Hematopoietic multipotent progenitor cell treated with erythropoietin and hydrocortisone succinate and interleukin-3 and kit ligand, for 4 days (in vitro differentiated cells): ENCODE measurements at regions not wholly inside any gene's neighbourhood (a gene's known extent, or its start where the extent isn't known, plus 50 kb on each side); places are given as distances from the start of the nearest gene placed in this dataset.
A peak's percentile ranks its signal among the peaks of the same experiment; 100 is the strongest.
"Not testable (repeated sequence)": the region's sequence is repeated elsewhere in the genome, so short reads cannot be mapped to it uniquely, and the experiment has no call there.

ENCODE experiments used
- DNase-seq: peaks from one replicate; pipeline ENCODE4 v3.0.0-alpha.2; 2015

DNA sequence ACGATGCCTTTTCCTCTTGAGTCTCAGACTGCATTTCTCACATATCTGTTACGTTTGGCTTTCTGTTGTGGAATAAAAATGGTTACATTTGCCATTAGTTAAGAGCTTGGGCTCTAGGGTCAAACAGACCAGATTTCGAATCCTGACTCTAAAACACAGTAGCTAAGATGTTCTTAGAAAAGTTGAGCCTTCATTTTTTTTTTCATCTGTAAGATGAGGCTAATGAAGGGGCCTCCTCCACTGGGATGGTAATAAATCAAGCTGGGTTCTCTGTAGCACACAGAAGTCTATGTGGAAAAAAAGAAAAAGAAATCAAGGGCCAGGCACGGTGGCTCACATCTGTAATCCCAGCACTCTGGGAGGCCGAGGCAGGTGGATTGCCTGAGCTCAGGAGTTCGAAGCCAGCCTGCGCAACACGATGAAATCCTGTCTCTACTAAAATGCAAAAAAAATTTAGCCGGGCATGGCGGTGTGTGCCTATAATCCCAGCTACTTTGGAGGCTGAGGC lies 49.9 kb upstream of the CAPRIN1 start:
- no peak for DNase-seq

DNA sequence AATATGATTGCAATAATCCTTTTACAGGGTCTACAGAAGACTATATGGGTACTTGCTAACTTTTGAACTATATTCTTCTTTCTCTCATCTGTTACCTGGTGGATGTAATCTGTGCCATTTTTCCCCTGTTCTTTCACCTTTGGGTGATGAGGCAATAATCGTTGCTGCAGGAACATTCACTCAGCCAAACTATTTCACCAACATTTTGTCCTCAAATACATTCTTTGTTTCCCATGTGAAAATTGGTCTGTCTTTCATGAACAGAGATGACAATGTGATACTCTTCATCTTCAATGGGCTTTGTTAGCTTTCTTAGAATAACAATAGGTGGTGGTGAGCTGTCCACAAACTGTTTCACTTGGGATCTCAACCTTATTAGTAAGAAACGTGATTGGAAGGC lies 52.1 kb upstream of the CAPRIN1 start:
- no peak for DNase-seq

DNA sequence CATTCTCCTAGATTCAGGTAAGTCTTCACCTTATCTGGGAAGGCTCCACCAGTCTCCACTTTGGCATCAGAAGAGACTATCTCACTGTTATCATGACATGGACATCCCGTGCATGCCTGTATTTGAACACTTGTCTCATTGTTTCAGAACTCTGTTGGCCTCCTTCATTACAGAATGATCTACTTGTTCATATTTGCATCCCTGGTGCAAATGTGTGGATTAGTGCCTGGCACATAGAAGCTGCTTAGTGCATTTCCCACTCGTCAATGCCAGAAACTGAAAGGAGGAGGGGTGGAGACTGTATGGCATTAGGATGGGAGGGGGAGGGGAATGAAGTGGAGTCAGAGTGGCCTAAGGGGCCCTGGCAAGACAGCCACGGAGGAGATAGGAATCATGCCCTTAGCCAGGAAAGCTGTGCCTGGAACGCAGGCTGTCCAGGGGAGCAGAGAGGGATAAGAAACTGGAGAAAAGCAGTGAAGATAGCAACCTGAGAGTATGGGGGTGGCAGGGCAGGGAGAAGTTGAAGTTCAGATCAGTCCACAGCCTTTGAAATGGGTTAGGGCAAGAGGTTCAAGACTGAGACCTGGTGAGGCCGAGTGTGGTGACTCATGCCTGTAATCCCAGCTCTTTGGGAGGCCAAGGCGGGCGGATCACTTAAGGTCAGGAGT lies 53.8 kb upstream of the CAPRIN1 start:
- DNase-seq, result no peak

DNA sequence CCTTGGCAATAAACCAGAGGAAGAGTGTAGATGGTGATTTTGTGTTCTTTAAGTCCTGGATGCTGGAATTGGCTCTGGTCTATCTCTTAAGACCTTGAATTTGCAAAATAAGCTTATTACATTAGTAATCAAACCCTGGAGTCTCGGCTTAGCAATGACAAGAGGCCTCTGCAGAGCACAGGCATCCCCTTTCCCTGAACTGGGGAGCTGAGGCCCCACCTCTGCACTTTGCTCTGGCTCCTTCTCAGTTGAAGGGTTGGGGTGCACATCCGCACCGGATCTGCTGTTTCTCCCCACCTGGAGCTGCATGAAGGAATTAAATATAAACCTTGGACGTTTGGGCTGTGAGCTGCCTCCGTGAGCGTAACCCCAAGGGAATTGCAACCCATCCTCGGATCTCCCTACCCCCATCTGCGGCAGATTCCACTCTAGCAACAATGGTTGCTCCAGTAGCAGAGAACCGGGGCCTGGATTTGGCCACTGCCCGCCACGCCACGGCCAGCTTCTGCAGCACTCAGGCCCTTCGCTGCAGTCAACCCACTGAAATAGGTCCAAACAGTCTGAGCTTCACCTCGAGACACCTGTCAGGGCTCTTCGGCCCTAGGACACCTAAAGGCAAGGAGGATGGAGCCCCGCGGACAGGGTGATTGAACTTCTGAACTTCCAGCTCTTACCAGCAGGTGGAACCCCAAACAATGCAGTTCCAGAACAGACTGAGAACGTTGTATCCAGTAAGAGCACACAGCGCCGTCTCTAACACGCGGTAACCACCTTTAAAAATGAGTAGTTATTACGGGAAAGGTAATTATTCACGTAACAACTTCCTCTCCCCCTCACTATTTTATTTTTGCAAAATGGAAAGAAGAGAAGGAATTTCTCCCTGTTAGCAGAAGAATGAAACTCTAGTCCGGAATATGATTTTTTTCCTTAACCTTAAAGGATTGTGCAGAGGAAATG lies 54.8 kb upstream of the CAPRIN1 start:
- DNase-seq, result peak; percentile 91

DNA sequence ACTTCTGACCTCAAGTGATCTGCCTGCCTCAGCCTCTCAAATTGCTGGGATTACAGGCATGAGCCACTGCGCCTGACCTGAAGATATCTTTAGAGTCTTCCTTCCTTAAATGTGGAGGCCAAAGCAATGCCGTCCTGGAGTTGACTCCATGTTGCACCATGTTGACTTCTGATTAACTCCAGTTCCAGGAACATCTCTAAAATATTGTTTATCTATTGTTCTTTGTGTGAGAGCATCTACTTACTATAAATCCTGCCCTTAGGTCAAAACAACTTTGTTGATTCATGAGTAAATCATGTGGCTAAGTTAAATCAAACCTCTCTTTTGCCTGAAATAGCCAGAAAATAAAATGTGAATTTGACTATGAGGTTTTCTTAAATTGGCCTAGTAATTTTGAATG lies 56.6 kb upstream of the CAPRIN1 start:
- DNase-seq, result no peak

GRCh38 chr11:33991136-33991535 lies 60.4 kb upstream of the CAPRIN1 start:
- DNase-seq, result not testable (repeated sequence)

- not testable (repeated sequence) for DNase-seq
Observed at GRCh38 chr11:33990131-33990530, 61.4 kb upstream of the CAPRIN1 start.

- no peak for DNase-seq
Observed at GRCh38 chr11:33989461-33989860, 62.1 kb upstream of the CAPRIN1 start.

DNA sequence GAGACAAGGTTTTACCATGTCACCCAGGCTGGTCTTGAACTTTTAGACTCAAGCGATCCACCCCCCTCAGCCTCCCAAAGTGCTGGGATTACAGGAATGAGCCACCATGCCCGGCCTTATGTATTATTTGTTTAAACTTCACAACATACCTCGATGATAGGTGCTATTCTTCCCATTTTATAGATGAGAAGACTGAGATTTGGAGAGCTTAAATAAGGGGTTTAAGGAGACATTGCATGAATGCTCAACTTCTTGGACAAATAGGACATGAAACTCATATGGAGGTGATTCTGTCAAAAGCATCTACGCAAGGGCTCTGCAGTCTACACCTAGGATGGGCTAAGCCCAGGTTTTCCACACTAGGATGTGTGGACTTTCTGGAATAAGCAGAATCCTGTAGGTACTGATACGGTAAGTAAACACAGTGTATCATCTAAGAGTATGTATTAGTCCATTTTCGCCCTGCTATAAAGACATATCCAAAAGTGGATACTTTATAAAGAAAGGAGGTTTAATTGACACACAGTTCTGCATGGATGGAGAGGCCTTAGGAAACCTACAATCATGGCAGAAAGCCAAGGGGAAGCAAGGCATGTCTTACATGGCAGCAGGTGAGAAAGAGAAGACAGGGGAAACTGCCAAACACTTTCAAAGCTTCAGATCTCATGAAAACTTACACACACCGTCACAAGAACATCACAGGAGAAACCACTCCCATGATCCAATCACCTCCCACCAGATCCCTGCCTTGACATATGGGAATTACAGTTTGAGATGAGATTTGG lies 62.8 kb upstream of the CAPRIN1 start:
- DNase-seq, result no peak

- DNase-seq, result peak; percentile 96
Observed at GRCh38 chr11:33987975-33988580, 63.5 kb upstream of the CAPRIN1 start.

DNA sequence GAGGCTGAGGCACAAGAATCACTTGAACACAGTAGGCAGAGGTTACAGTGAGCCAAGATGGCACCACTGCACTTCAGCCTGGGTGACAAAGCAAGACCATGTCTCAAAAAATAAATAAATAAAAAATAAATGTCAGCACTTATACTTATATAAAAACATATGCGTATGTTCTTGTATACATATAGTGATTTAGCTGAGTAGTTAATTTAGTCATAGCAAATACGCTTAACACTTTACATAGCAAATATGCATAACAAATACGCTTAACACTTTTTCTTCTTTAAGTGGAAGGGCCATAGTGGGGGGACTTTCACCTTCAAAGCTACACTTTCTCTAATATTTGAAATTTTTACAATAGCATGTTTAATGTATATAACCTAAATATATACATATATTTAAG lies 64.0 kb upstream of the CAPRIN1 start:
- DNase-seq, result no peak

- DNase-seq, result not testable (repeated sequence)
Observed at GRCh38 chr11:33986597-33987501, 64.7 kb upstream of the CAPRIN1 start.

DNA sequence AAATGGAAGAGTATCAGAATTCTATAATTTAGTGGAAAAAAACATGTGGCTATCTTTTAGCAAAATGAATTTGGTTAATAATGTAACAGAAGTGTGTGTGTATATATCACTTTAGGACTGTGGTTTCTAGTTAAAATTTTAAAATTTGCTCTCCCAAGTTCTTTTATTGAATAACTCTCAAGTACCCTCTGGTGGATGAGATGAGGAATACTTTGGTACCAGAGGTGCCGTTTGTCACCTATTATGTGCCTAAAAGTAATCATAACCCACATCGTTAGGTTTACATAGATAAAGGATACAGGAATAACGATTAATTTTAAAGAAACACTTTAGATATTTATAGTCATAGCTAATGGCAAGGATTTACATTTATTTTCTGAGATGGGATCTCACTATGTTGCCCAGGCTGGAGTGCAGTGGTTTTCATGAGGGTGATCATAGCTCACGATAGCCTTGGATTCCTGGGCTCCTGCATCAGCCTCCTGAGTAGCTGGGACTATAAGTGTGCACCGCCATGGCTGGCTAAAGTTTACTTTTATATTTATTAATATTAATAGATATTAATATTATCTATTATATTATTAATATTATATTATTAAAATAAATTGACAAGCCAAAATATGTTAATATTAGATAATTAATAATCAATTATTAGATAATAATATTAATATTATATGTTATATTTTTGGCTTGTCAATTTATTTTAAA lies 66.7 kb upstream of the CAPRIN1 start:
- DNase-seq, result peak; percentile 67

DNA sequence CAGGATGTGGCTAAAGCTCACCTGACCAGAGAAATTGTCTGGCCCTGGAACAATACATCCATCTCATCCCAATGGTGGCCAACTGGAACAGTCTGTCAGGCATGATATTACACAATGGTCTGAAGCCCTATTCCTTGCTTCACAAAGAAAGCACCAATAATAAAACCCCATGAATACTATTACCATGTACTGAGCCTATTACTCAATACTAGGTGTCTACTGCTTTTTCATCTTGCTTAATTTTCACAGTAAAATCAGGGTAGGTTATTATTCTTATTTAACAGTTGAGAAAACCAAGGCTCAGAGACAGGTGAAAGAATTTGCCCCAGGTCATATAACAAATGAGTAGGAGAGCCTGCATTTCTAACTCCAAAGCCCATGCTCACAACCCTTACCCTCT lies 68.9 kb upstream of the CAPRIN1 start:
- no peak for DNase-seq

- peak; percentile 25 for DNase-seq
Observed at GRCh38 chr11:33980897-33981296, 70.6 kb upstream of the CAPRIN1 start.

DNA sequence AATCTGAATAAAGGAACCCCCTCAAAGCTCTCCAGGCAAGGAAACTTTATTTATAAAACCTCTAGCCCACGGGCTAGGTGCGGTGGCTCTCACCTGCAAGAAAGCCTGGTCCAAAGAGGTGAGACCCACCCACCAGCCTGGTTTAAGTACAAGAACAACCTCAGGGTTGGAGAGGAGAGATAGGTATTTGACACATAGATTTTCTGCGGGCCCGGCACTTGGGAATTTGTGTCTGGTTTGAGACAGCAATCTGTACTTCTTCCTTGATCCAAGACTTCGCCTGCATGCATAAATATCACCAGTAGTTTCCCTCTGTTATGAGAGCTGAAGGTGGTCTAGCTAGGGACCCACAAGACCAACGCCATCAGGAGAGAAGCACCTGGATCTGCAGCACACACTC lies 73.2 kb upstream of the CAPRIN1 start:
- no peak for DNase-seq

DNA sequence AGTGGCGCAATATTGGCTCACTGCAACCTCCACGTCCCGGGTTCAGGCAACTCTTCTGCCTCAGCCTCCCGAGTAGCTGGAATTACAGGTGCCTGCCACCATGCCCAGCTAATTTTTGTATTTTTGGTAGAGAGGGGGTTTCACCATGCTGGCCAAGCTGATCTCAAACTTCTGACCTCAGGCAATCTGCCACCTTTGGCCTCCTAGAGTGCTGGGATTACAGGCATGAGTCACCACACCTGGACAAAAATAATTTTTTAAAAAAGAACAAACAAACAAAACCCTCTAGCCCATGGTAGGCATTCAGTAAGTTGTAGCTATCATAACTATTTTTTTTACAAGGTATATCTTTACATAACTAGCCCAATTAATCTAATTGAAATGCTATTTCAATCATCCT lies 73.9 kb upstream of the CAPRIN1 start:
- no peak for DNase-seq

DNA sequence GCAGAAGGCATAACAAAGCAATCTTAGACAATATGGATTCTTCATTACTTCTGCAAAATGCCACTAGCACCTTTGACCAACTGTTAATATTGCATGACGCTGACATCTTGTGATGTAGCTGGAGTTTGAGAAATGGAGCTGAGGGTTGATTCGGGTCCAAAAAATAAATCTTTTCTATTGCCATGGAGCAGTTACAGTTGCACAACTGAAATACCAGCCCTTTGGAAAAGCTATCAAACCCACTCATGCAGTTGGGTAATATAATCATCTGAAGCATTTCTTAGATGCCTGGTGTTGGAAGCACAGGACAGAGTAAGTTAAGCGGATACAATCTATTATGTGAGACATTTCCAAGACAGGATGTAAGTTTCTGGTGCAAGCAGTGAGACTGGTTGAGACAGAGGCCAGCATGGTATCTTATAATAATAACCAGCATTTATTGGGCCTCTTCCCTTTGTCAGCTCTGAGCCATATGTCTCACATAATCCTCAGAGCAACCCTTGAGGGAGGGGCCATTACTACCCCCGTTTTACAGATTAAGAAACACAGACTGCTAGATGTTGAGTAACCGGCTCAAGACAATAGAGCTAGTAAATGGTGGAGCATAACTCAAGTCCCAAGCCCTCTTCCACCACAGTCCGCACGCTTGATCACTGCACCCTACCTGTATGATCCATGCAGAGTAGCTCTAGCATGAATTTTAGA lies 74.9 kb upstream of the CAPRIN1 start:
- DNase-seq, result no peak

- no peak for DNase-seq
Observed at GRCh38 chr11:33974804-33975203, 76.7 kb upstream of the CAPRIN1 start.

GRCh38 chr11:33971530-33971929 lies 79.7 kb upstream of the LMO2 start:
- not testable (repeated sequence) for DNase-seq
